HEK293 (cell line): ENCODE measurements at regions not wholly inside any gene's neighbourhood (a gene's known extent, or its start where the extent isn't known, plus 50 kb on each side); places are given as distances from the start of the nearest gene placed in this dataset.

Experiments used
- TF ChIP-seq, protein P1 (sequence below): fragments of 450-650 bp; formaldehyde crosslinking; conservative IDR thresholded peaks from 2 replicates; pipeline ENCODE4 v1.5.1; 2016; ENCODE audit warnings: low read depth, missing biosample characterization, missing genetic modification characterization
- TF ChIP-seq, protein P2 (sequence below): fragments of 450-650 bp; formaldehyde crosslinking; IDR thresholded peaks from 2 replicates; pipeline ENCODE4 v1.5.1; 2016; ENCODE audit warnings: missing biosample characterization, missing genetic modification characterization

DNA sequence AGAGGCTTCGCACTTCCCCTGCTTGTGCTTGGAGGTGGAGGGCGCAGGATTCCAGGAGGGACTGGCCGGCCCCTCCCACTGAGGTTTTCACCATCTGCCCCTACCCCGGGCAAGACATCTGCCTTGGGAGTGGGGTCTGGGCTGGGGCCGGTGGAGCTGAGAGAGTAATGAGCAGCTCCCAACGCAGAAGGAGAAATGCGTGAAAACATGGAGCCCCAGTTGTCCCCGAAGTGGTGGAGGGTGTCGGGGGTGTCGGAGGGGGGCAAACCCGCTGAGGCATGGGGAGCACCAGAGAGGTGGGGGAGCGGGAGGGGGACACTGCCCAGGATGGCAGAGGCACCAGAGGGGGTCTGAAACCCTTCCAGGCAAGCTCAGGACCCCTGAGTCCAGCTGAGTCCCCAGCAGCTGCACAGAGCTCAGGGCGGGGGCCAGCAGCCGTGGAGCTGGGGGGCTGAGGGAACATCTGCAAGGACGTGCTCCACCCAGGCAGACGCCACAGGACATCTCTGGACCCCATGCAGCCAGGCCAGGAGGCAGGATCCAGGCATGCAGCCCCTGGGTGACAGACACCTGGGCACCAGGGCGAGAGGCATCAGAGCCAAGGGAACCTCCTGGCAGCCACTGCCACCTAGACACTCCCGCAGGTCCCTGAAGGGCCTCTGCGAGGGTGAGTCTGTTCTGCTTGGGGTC is 110.6 kb downstream of the SIK1 start:
- TF ChIP-seq, protein P1, sequence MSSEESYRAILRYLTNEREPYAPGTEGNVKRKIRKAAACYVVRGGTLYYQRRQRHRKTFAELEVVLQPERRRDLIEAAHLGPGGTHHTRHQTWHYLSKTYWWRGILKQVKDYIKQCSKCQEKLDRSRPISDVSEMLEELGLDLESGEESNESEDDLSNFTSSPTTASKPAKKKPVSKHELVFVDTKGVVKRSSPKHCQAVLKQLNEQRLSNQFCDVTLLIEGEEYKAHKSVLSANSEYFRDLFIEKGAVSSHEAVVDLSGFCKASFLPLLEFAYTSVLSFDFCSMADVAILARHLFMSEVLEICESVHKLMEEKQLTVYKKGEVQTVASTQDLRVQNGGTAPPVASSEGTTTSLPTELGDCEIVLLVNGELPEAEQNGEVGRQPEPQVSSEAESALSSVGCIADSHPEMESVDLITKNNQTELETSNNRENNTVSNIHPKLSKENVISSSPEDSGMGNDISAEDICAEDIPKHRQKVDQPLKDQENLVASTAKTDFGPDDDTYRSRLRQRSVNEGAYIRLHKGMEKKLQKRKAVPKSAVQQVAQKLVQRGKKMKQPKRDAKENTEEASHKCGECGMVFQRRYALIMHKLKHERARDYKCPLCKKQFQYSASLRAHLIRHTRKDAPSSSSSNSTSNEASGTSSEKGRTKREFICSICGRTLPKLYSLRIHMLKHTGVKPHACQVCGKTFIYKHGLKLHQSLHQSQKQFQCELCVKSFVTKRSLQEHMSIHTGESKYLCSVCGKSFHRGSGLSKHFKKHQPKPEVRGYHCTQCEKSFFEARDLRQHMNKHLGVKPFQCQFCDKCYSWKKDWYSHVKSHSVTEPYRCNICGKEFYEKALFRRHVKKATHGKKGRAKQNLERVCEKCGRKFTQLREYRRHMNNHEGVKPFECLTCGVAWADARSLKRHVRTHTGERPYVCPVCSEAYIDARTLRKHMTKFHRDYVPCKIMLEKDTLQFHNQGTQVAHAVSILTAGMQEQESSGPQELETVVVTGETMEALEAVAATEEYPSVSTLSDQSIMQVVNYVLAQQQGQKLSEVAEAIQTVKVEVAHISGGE (tag by site-specific recombination): no peak
- TF ChIP-seq, protein P2, sequence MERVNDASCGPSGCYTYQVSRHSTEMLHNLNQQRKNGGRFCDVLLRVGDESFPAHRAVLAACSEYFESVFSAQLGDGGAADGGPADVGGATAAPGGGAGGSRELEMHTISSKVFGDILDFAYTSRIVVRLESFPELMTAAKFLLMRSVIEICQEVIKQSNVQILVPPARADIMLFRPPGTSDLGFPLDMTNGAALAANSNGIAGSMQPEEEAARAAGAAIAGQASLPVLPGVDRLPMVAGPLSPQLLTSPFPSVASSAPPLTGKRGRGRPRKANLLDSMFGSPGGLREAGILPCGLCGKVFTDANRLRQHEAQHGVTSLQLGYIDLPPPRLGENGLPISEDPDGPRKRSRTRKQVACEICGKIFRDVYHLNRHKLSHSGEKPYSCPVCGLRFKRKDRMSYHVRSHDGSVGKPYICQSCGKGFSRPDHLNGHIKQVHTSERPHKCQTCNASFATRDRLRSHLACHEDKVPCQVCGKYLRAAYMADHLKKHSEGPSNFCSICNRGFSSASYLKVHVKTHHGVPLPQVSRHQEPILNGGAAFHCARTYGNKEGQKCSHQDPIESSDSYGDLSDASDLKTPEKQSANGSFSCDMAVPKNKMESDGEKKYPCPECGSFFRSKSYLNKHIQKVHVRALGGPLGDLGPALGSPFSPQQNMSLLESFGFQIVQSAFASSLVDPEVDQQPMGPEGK (tag by site-specific recombination): no peak
